ENCODE measurements at regions not wholly inside any gene's neighbourhood (a gene's known extent, or its start where the extent isn't known, plus 50 kb on each side); places are given as distances from the start of the nearest gene placed in this dataset.

DNA sequence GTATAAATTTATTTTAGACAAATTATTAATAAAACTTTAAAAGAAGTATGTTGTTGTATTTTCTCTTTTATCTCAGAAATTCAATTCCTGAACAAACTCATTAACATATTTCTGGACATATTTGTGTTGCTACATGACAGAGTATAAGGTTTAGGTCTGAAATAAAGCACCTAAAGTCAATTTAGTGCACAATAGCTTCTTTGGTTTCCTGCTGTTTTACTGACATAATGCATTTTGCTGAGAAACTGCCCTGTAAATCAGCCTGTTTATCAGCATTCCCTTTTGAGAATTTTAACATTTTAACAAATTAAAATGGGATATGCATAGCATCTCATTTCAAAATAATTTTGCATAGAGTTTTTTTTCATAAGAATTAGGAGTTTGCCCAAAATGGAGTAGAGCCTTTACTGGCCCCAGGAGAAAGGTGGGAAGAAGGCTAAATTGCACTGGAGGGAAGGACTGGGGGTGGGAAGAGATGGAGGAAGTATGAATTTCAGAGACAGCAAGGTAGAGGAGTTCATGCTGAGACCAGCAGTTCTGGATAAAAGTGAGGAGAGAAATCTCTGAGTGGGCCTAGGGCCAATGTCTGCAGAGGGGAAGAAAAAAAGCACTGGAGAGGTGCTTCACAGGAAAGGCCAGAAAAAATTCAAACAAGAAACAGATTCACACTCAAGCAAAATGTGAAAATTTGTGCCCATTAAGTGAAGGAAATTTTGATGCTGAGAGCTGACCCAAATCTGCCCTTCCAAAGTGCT, 324.2 kb upstream of the HSF2 start:
- H3K9me3 ChIP-seq (ENCODE audit: control insufficient read depth, insufficient read depth, low read depth, low read length), result no peaks in the 10 kb centered on the region
- intact Hi-C loops (cut with micrococcal nuclease; ENCODE audit: unreplicated experiment), result no loop called here
- H3K27ac ChIP-seq (ENCODE audit: low read length), result no peak overlapping the region
- DNase-seq (ENCODE audit: low read depth, low spot score) (no peak), ATAC-seq (no peak)
- H3K27me3 ChIP-seq (ENCODE audit: control insufficient read depth, insufficient read depth, low read length), result no peaks in the 10 kb centered on the region
- no peaks in the 10 kb centered on the region for H3K4me1 ChIP-seq (ENCODE audit: control insufficient read depth, insufficient read depth, low read length)
- no peak overlapping the region for H3K4me3 ChIP-seq (ENCODE audit: low read depth in 2 of 2, low read length in 2 of 2)
- TF ChIP-seq TCF7L2 (IDR thresholded peaks at IDR 0.05; ENCODE audit: low read depth, low read length), result no peak
- no peak for TF ChIP-seq POLR2AphosphoS5 (IDR thresholded peaks at IDR 0.05; ENCODE audit: low read depth, low read length)
- TF ChIP-seq, protein P1, sequence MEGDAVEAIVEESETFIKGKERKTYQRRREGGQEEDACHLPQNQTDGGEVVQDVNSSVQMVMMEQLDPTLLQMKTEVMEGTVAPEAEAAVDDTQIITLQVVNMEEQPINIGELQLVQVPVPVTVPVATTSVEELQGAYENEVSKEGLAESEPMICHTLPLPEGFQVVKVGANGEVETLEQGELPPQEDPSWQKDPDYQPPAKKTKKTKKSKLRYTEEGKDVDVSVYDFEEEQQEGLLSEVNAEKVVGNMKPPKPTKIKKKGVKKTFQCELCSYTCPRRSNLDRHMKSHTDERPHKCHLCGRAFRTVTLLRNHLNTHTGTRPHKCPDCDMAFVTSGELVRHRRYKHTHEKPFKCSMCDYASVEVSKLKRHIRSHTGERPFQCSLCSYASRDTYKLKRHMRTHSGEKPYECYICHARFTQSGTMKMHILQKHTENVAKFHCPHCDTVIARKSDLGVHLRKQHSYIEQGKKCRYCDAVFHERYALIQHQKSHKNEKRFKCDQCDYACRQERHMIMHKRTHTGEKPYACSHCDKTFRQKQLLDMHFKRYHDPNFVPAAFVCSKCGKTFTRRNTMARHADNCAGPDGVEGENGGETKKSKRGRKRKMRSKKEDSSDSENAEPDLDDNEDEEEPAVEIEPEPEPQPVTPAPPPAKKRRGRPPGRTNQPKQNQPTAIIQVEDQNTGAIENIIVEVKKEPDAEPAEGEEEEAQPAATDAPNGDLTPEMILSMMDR (IDR thresholded peaks at IDR 0.05), result no peak
- TF ChIP-seq, protein P2, sequence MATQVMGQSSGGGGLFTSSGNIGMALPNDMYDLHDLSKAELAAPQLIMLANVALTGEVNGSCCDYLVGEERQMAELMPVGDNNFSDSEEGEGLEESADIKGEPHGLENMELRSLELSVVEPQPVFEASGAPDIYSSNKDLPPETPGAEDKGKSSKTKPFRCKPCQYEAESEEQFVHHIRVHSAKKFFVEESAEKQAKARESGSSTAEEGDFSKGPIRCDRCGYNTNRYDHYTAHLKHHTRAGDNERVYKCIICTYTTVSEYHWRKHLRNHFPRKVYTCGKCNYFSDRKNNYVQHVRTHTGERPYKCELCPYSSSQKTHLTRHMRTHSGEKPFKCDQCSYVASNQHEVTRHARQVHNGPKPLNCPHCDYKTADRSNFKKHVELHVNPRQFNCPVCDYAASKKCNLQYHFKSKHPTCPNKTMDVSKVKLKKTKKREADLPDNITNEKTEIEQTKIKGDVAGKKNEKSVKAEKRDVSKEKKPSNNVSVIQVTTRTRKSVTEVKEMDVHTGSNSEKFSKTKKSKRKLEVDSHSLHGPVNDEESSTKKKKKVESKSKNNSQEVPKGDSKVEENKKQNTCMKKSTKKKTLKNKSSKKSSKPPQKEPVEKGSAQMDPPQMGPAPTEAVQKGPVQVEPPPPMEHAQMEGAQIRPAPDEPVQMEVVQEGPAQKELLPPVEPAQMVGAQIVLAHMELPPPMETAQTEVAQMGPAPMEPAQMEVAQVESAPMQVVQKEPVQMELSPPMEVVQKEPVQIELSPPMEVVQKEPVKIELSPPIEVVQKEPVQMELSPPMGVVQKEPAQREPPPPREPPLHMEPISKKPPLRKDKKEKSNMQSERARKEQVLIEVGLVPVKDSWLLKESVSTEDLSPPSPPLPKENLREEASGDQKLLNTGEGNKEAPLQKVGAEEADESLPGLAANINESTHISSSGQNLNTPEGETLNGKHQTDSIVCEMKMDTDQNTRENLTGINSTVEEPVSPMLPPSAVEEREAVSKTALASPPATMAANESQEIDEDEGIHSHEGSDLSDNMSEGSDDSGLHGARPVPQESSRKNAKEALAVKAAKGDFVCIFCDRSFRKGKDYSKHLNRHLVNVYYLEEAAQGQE (IDR thresholded peaks at IDR 0.05; ENCODE audit: insufficient read depth in 1 of 2, low read depth in 2 of 2, low read length in 1 of 2), result no peak
- no peak for TF ChIP-seq SIN3A (IDR thresholded peaks at IDR 0.05; ENCODE audit: borderline replicate concordance, insufficient read depth, low read depth, low read length)
- H3K36me3 ChIP-seq (ENCODE audit: control insufficient read depth, insufficient read depth, low read length), result no peaks in the 10 kb centered on the region
- in situ Hi-C loops (cut with HindIII; ENCODE audit: low pct_unique_long_range_greater_than_20kb, low sequenced_read_pairs), result no loop called here
- POLR2A ChIA-PET, result no interaction called here
- CTCF ChIA-PET, result no interaction called here
- BruUV-seq (replicated peaks), result no TSS peak

GRCh38 chr6:122075917-122076316, 323.5 kb upstream of the HSF2 start:
- ChIA-PET POLR2A (no interaction called here), CTCF (no interaction called here)
- Histone ChIP-seq H3K4me3 (ENCODE audit: low read depth in 2 of 2, low read length in 2 of 2) (no peak overlapping the region), H3K27ac (ENCODE audit: low read length) (no peak overlapping the region), H3K4me1 (ENCODE audit: control insufficient read depth, insufficient read depth, low read length) (no peaks in the 10 kb centered on the region), H3K27me3 (ENCODE audit: control insufficient read depth, insufficient read depth, low read length) (no peaks in the 10 kb centered on the region), H3K36me3 (ENCODE audit: control insufficient read depth, insufficient read depth, low read length) (no peaks in the 10 kb centered on the region), H3K9me3 (ENCODE audit: control insufficient read depth, insufficient read depth, low read depth, low read length) (no peaks in the 10 kb centered on the region)
- no TSS peak for BruUV-seq (replicated peaks)
- no peak for DNase-seq (ENCODE audit: low read depth, low spot score)
- TF ChIP-seq, protein P2 (IDR thresholded peaks at IDR 0.05; ENCODE audit: insufficient read depth in 1 of 2, low read depth in 2 of 2, low read length in 1 of 2), result no peak
- no peak for TF ChIP-seq POLR2AphosphoS5 (IDR thresholded peaks at IDR 0.05; ENCODE audit: low read depth, low read length)
- no peak for TF ChIP-seq SIN3A (IDR thresholded peaks at IDR 0.05; ENCODE audit: borderline replicate concordance, insufficient read depth, low read depth, low read length)
- TF ChIP-seq TCF7L2 (IDR thresholded peaks at IDR 0.05; ENCODE audit: low read depth, low read length), result no peak
- TF ChIP-seq, protein P1 (IDR thresholded peaks at IDR 0.05), result no peak
- ATAC-seq, result no peak
- intact Hi-C loops (cut with micrococcal nuclease; ENCODE audit: unreplicated experiment), result no loop called here
- in situ Hi-C loops (cut with HindIII; ENCODE audit: low pct_unique_long_range_greater_than_20kb, low sequenced_read_pairs), result no loop called here

All from Panc1 (cell line).